IMR-90 (cell line): ENCODE measurements at regions not wholly inside any gene's neighbourhood (a gene's known extent, or its start where the extent isn't known, plus 50 kb on each side); places are given as distances from the start of the nearest gene placed in this dataset.

Experiments
- ATAC-seq: fragments of 200-7000 bp; cut with Tn5 transposase; 2 replicates; pipeline ENCODE4 v1.9.1; 2020; ENCODE audit warnings: low read depth, mild to moderate bottlenecking, moderate library complexity
- BruUV-seq: library from RNA; stranded (reverse); fragments of 400-500 nt; replicated peaks from 2 replicates; lab custom pipeline; 2021; lab: Mats Ljungman, UMichigan
- CTCF ChIA-PET: fragments of 300-600 bp; formaldehyde crosslinking; extraction: SDS; loops from one replicate; lab custom pipeline; 2021; ENCODE audit warnings: antibody characterized with exemption; lab: Yijun Ruan, JAX
- POLR2A ChIA-PET: fragments of 300-600 bp; sonication (Branson Sonifier 250); formaldehyde crosslinking; loops from one replicate; lab custom pipeline; 2022; ENCODE audit warnings: antibody characterized with exemption; ENCODE audit not compliant: unreplicated experiment; lab: Charles Lee
- DNase-seq: peaks from one replicate; pipeline ENCODE4 v3.0.0; 2013
- H2AFZ ChIP-seq: replicated peaks from 2 replicates; pipeline ENCODE3; 2013; ENCODE audit warnings: low read length, mild to moderate bottlenecking; ENCODE audit not compliant: poor library complexity
- H2AK5ac ChIP-seq: 2 replicates; pipeline ENCODE4 v1.6.1; 2013; ENCODE audit warnings: low read depth, low read length, inconsistent platforms
- H2AK9ac ChIP-seq: replicated peaks from 2 replicates; pipeline ENCODE3; 2013; ENCODE audit warnings: mild to moderate bottlenecking, low read depth, low read length, moderate library complexity; ENCODE audit not compliant: poor library complexity
- H2BK120ac ChIP-seq: 2 replicates; pipeline ENCODE4 v1.6.1; 2013; ENCODE audit warnings: low read depth, low read length, inconsistent platforms
- H2BK15ac ChIP-seq: 3 replicates; pipeline ENCODE4 v1.6.1; 2013; ENCODE audit warnings: low read depth, low read length, inconsistent platforms
- H2BK20ac ChIP-seq: 2 replicates; pipeline ENCODE4 v1.6.1; 2013; ENCODE audit warnings: low read depth, mild to moderate bottlenecking, inconsistent platforms, low read length, moderate library complexity
- H2BK5ac ChIP-seq: 2 replicates; pipeline ENCODE4 v1.6.1; 2013; ENCODE audit warnings: mild to moderate bottlenecking, low read depth, low read length, inconsistent platforms; ENCODE audit not compliant: poor library complexity, severe bottlenecking
- H3K14ac ChIP-seq: replicated peaks from 2 replicates; pipeline ENCODE4 v1.6.1; 2013; ENCODE audit warnings: low read depth, low read length, inconsistent platforms
- H3K18ac ChIP-seq: 2 replicates; pipeline ENCODE4 v1.6.1; 2013; ENCODE audit warnings: low read depth, low read length, control low read depth
- H3K23ac ChIP-seq: 2 replicates; pipeline ENCODE4 v1.6.1; 2013; ENCODE audit warnings: low read depth, low read length, inconsistent platforms
- H3K27ac ChIP-seq: 2 replicates; pipeline ENCODE4 v1.5.1; 2013; ENCODE audit warnings: mild to moderate bottlenecking, control low read depth, low read length; ENCODE audit not compliant: insufficient read depth
- H3K27me3 ChIP-seq: 2 replicates; pipeline ENCODE4 v1.6.1; 2013; ENCODE audit warnings: low read length; ENCODE audit not compliant: control insufficient read depth, insufficient read depth
- H3K36me3 ChIP-seq: 2 replicates; pipeline ENCODE4 v1.6.1; 2013; ENCODE audit warnings: low read length, mixed read lengths; ENCODE audit not compliant: control insufficient read depth, insufficient read depth
- H3K4ac ChIP-seq: 2 replicates; pipeline ENCODE4 v1.6.1; 2013; ENCODE audit warnings: low read depth, low read length, inconsistent platforms
- H3K4me1 ChIP-seq: 2 replicates; pipeline ENCODE4 v1.6.1; 2013; ENCODE audit warnings: low read length, mixed read lengths; ENCODE audit not compliant: control insufficient read depth, insufficient read depth
- H3K4me2 ChIP-seq: 2 replicates; pipeline ENCODE4 v1.6.1; 2013; ENCODE audit warnings: low read depth, mild to moderate bottlenecking, control low read depth, low read length, moderate library complexity
- H3K4me3 ChIP-seq: 2 replicates; pipeline ENCODE4 v1.5.1; 2013; ENCODE audit warnings: low read depth, mild to moderate bottlenecking, control low read depth, low read length, moderate library complexity; ENCODE audit not compliant: insufficient read depth
- H3K56ac ChIP-seq: 2 replicates; pipeline ENCODE4 v1.6.1; 2013; ENCODE audit warnings: low read length, inconsistent platforms; ENCODE audit not compliant: insufficient read depth; ENCODE audit errors: extremely low read depth
- H3K79me1 ChIP-seq, 2 experiments: 2 replicates each; pipeline ENCODE4 v1.6.1; 2013; ENCODE audit warnings: low read length in 2 of 2, inconsistent platforms in 1 of 2, low read depth in 1 of 2
- H3K9ac ChIP-seq: 2 replicates; pipeline ENCODE4 v1.6.1; 2013; ENCODE audit warnings: low read depth, low read length, control low read depth
- H3K9me1 ChIP-seq: 2 replicates; pipeline ENCODE4 v1.6.1; 2013; ENCODE audit warnings: low read length, inconsistent platforms; ENCODE audit not compliant: insufficient read depth
- H3K9me3 ChIP-seq: 2 replicates; pipeline ENCODE4 v1.6.1; 2013; ENCODE audit warnings: low read length; ENCODE audit not compliant: control insufficient read depth, insufficient read depth
- H4K20me1 ChIP-seq: 2 replicates; pipeline ENCODE4 v1.6.1; 2013; ENCODE audit warnings: low read length, inconsistent platforms; ENCODE audit not compliant: insufficient read depth
- H4K5ac ChIP-seq: 2 replicates; pipeline ENCODE4 v1.6.1; 2013; ENCODE audit warnings: mild to moderate bottlenecking, low read depth, low read length, control low read depth
- H4K8ac ChIP-seq, 2 experiments: 2 replicates each; pipeline ENCODE4 v1.6.1; 2013; ENCODE audit warnings: low read depth in 2 of 2, low read length in 2 of 2, control low read depth in 1 of 2, inconsistent platforms in 1 of 2
- H4K91ac ChIP-seq: 2 replicates; pipeline ENCODE4 v1.6.1; 2013; ENCODE audit warnings: low read depth, low read length, inconsistent platforms; ENCODE audit not compliant: insufficient read depth
- RFX5 ChIP-seq: IDR thresholded peaks from 2 replicates; pipeline ENCODE4 v1.8.0; 2012; ENCODE audit warnings: low read depth, mild to moderate bottlenecking, low read length, moderate library complexity
- SMC3 ChIP-seq: fragments of 150-350 bp; IDR thresholded peaks from 2 replicates; pipeline ENCODE4 v1.6.1; 2016; ENCODE audit warnings: low read depth, mild to moderate bottlenecking, antibody characterized with exemption, low read length, moderate library complexity
- WGBS, 2 experiments: methylation state at CpG; one replicate each; pipeline versions ENCODE4 v1.1.5 to v1.1.7; 2013; ENCODE audit warnings: missing lambda C conversion rate in 2 of 2; ENCODE audit not compliant: insufficient read length in 1 of 2; ENCODE audit errors: extremely low coverage in 2 of 2; 5-methylcytosine and 5-hydroxymethylcytosine counted together
- dilution Hi-C: fragments of 300-500 bp; cut with HindIII; formaldehyde crosslinking; loops from one replicate; pipeline ENCODE4 v1.14.3; 2018; ENCODE audit warnings: low sequenced_read_pairs; ENCODE audit not compliant: unreplicated experiment
- in situ Hi-C: fragments of 300-500 bp; cut with MboI; formaldehyde crosslinking; loops from 3 replicates; pipeline ENCODE4 v1.14.3; 2019; ENCODE audit warnings: low sequenced_read_pairs, inconsistent platforms, mixed read lengths
- intact Hi-C: fragments of 100-400 bp; cut with micrococcal nuclease; formaldehyde crosslinking; loops from 2 replicates; pipeline ENCODE4 v1.10.0; 2022

DNA sequence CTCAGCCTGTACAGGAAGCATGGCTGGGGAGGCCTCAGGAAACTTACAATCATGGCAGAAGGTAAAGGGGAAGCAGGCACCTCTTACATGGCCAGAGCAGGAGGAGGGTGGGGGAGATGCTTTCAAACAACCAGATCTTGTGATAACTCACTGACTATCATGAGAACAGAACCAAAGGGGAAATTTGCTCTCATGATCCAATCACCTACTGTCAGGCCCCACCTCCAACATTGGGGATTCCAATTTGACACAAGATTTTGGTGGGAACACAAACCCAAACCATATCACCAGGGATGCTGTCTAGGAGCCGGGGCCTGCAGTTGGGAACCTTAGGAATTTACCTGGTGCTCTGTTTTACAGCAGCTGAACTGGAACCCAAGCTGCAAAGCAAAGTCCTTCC is 191.1 kb upstream of the CITED2 start:
- H3K23ac ChIP-seq = no peak overlapping the region
- 0 out of 4 replicates have a peak, but pooled peaks cover 0 to 4% of the 10 kb centered on the region in 2 experiments for H3K79me1 ChIP-seq
- DNase-seq (no peak), ATAC-seq (no peak)
- dilution Hi-C loops (no loop called here), intact Hi-C loops (no loop called here), in situ Hi-C loops (no loop called here)
- no peak overlapping the region for H4K91ac ChIP-seq
- no peak overlapping the region for H3K4me2 ChIP-seq
- H4K20me1 ChIP-seq = no peaks in the 10 kb centered on the region
- no peak overlapping the region for H2BK5ac ChIP-seq
- H3K36me3 ChIP-seq = no peaks in the 10 kb centered on the region
- ChIA-PET CTCF (no interaction called here), POLR2A (no interaction called here)
- H3K9ac ChIP-seq = no peak overlapping the region
- H2BK15ac ChIP-seq = no peak overlapping the region
- no peak overlapping the region for H2BK120ac ChIP-seq
- TF ChIP-seq SMC3 = no peak
- no peak for TF ChIP-seq RFX5
- H2AK5ac ChIP-seq = no peak overlapping the region
- H2AK9ac ChIP-seq = no peak overlapping the region
- no peak overlapping the region for H4K5ac ChIP-seq
- no TSS peak for BruUV-seq
- no peak overlapping the region for H3K14ac ChIP-seq
- no peak overlapping the region for H3K27ac ChIP-seq
- H3K4me3 ChIP-seq = no peak overlapping the region
- peaks cover 11% of the 10 kb centered on the region; the same call in 1 of the 2 replicates for H3K9me1 ChIP-seq
- H3K4me1 ChIP-seq = peaks cover 9% of the 10 kb centered on the region
- H2AFZ ChIP-seq = no peak overlapping the region
- H3K27me3 ChIP-seq = no peaks in the 10 kb centered on the region
- H3K4ac ChIP-seq = no peak overlapping the region
- no peak overlapping the region for H4K8ac ChIP-seq
- no CpG with 5 or more reads among the region's 1 CpG for WGBS, 2 experiments
- H3K18ac ChIP-seq = no peak overlapping the region
- H2BK20ac ChIP-seq = no peak overlapping the region
- H3K9me3 ChIP-seq = no peaks in the 10 kb centered on the region
- no peak overlapping the region for H3K56ac ChIP-seq
